ENCODE measurements at regions not wholly inside any gene's neighbourhood (a gene's known extent, or its start where the extent isn't known, plus 50 kb on each side); places are given as distances from the start of the nearest gene placed in this dataset.

GRCh38 chr3:5733995-5734394 lies 546.5 kb downstream of the EDEM1 start:
- TF ChIP-seq ZFP3 (CRISPR knock-in tag; IDR thresholded peaks at IDR 0.05) (no peak), TCF4 (CRISPR knock-in tag; IDR thresholded peaks at IDR 0.05; ENCODE audit: borderline replicate concordance) (no peak), ESRRG (CRISPR knock-in tag; IDR thresholded peaks at IDR 0.05) (no peak), ZFP30 (CRISPR knock-in tag; IDR thresholded peaks at IDR 0.05) (no peak), CSDC2 (CRISPR knock-in tag; IDR thresholded peaks at IDR 0.05) (no peak), ZNF8 (CRISPR knock-in tag; IDR thresholded peaks at IDR 0.05) (no peak), BACH2 (CRISPR knock-in tag; IDR thresholded peaks at IDR 0.05; ENCODE audit: borderline replicate concordance) (no peak)
- no peak for ATAC-seq

GRCh38 chr3:5735896-5736295 lies 548.4 kb downstream of the EDEM1 start:
- TF ChIP-seq ISL1 (CRISPR knock-in tag; IDR thresholded peaks at IDR 0.05) (no peak), RARB (CRISPR knock-in tag; IDR thresholded peaks at IDR 0.05) (no peak), GLIS3 (CRISPR knock-in tag; IDR thresholded peaks at IDR 0.05) (no peak), ZNF8 (CRISPR knock-in tag; IDR thresholded peaks at IDR 0.05) (no peak), ZC3H10 (CRISPR knock-in tag; IDR thresholded peaks at IDR 0.05) (no peak), TCF4 (CRISPR knock-in tag; IDR thresholded peaks at IDR 0.05; ENCODE audit: borderline replicate concordance) (no peak), ZNF70 (CRISPR knock-in tag; IDR thresholded peaks at IDR 0.05) (no peak), TSHZ2 (CRISPR knock-in tag; IDR thresholded peaks at IDR 0.05) (no peak), TOX (CRISPR knock-in tag; IDR thresholded peaks at IDR 0.05; ENCODE audit: borderline replicate concordance) (no peak), OSR1 (CRISPR knock-in tag; IDR thresholded peaks at IDR 0.05) (no peak), CREB5 (CRISPR knock-in tag; IDR thresholded peaks at IDR 0.05; ENCODE audit: low read depth) (no peak), CSRNP3 (CRISPR knock-in tag; IDR thresholded peaks at IDR 0.05) (no peak), ZFP30 (CRISPR knock-in tag; IDR thresholded peaks at IDR 0.05) (no peak), PPARA (CRISPR knock-in tag; IDR thresholded peaks at IDR 0.05; ENCODE audit: borderline replicate concordance) (no peak), BACH2 (CRISPR knock-in tag; IDR thresholded peaks at IDR 0.05; ENCODE audit: borderline replicate concordance) (no peak), ZFP3 (CRISPR knock-in tag; IDR thresholded peaks at IDR 0.05) (no peak), ARNTL (CRISPR knock-in tag; IDR thresholded peaks at IDR 0.05; ENCODE audit: borderline replicate concordance, low read depth) (no peak)
- ATAC-seq, result no peak

- ATAC-seq, result no peak
- TF ChIP-seq ZNF565 (CRISPR knock-in tag; conservative IDR thresholded peaks at IDR 0.05; ENCODE audit: low read depth) (no peak), ZFP3 (CRISPR knock-in tag; IDR thresholded peaks at IDR 0.05) (no peak), ZNF8 (CRISPR knock-in tag; IDR thresholded peaks at IDR 0.05) (no peak), TOX (CRISPR knock-in tag; IDR thresholded peaks at IDR 0.05; ENCODE audit: borderline replicate concordance) (no peak), POU6F1 (CRISPR knock-in tag; IDR thresholded peaks at IDR 0.05; ENCODE audit: borderline replicate concordance, low read depth) (no peak), GLIS3 (CRISPR knock-in tag; IDR thresholded peaks at IDR 0.05) (no peak), CREB5 (CRISPR knock-in tag; IDR thresholded peaks at IDR 0.05; ENCODE audit: low read depth) (no peak), CSRNP3 (CRISPR knock-in tag; IDR thresholded peaks at IDR 0.05) (no peak), SNAI2 (CRISPR knock-in tag; IDR thresholded peaks at IDR 0.05) (no peak), ZFP30 (CRISPR knock-in tag; IDR thresholded peaks at IDR 0.05) (no peak), CSDC2 (CRISPR knock-in tag; IDR thresholded peaks at IDR 0.05) (no peak), TSHZ2 (CRISPR knock-in tag; IDR thresholded peaks at IDR 0.05) (no peak), ISL1 (CRISPR knock-in tag; IDR thresholded peaks at IDR 0.05) (no peak), BACH2 (CRISPR knock-in tag; IDR thresholded peaks at IDR 0.05; ENCODE audit: borderline replicate concordance) (no peak), ARNTL (CRISPR knock-in tag; IDR thresholded peaks at IDR 0.05; ENCODE audit: borderline replicate concordance, low read depth) (no peak)
Measured at GRCh38 chr3:5739299-5739935, 551.9 kb downstream of the EDEM1 start.
